Natural killer cell (primary cell): ENCODE measurements at regions not wholly inside any gene's neighbourhood (a gene's known extent, or its start where the extent isn't known, plus 50 kb on each side); places are given as distances from the start of the nearest gene placed in this dataset.

Experiments
- ATAC-seq, 3 donors: fragments of 150-1000 bp in 2 of 3; fragments of 200-7000 bp in 1 of 3; cut with Tn5 transposase; 1 replicate in 1 of 3; 2 replicates in 2 of 3; pipeline ENCODE4 v1.10.0; 2021; ENCODE audit warnings: mild to moderate bottlenecking in 2 of 3, moderate library complexity in 2 of 3
- DNase-seq, 2 donors: peaks; one replicate each; pipeline versions ENCODE4 v3.0.0 to v3.0.0-alpha.2; 2013 to 2021; ENCODE audit warnings: mixed read lengths in 1 of 2
- H3K27ac ChIP-seq: one replicate; pipeline ENCODE4 v1.5.1; 2013; ENCODE audit warnings: mild to moderate bottlenecking, low read length
- H3K27me3 ChIP-seq: one replicate; pipeline ENCODE4 v1.6.1; 2013; ENCODE audit warnings: low read length; ENCODE audit not compliant: control insufficient read depth, insufficient read depth
- H3K36me3 ChIP-seq: one replicate; pipeline ENCODE4 v1.6.1; 2013; ENCODE audit warnings: low read length; ENCODE audit not compliant: control insufficient read depth, insufficient read depth
- H3K4me1 ChIP-seq: one replicate; pipeline ENCODE4 v1.6.1; 2013; ENCODE audit warnings: low read length; ENCODE audit not compliant: control insufficient read depth, insufficient read depth
- H3K4me3 ChIP-seq: one replicate; pipeline ENCODE4 v1.5.1; 2013; ENCODE audit warnings: low read length
- H3K9me3 ChIP-seq: one replicate; pipeline ENCODE4 v1.6.1; 2013; ENCODE audit warnings: low read length; ENCODE audit not compliant: control insufficient read depth, insufficient read depth
- H3K27ac Mint-ChIP-seq, 2 donors: one replicate each; pipeline ENCODE4 v1.8.0; 2022; ENCODE audit warnings: mild to moderate bottlenecking in 2 of 2, mixed read lengths in 2 of 2, moderate library complexity in 1 of 2
- H3K27me3 Mint-ChIP-seq, 2 donors: one replicate each; pipeline ENCODE4 v1.8.0; 2022; ENCODE audit warnings: low read depth in 2 of 2, mixed read lengths in 2 of 2
- H3K36me3 Mint-ChIP-seq: one replicate; pipeline ENCODE4 v1.8.0; 2022; ENCODE audit warnings: mixed read lengths
- H3K4me1 Mint-ChIP-seq, 2 donors: one replicate each; pipeline ENCODE4 v1.8.0; 2022; ENCODE audit warnings: mixed read lengths in 2 of 2
- H3K4me3 Mint-ChIP-seq: one replicate; pipeline ENCODE4 v1.8.0; 2022; ENCODE audit warnings: mild to moderate bottlenecking, moderate library complexity, mixed read lengths
- H3K9me3 Mint-ChIP-seq, 2 donors: one replicate each; pipeline ENCODE4 v1.8.0; 2022; ENCODE audit warnings: mixed read lengths in 2 of 2
- WGBS: methylation state at CpG from one replicate; pipeline ENCODE4 v1.1.7; 2013; ENCODE audit warnings: missing lambda C conversion rate; ENCODE audit not compliant: insufficient coverage; 5-methylcytosine and 5-hydroxymethylcytosine counted together
- intact Hi-C: fragments of 100-400 bp; cut with micrococcal nuclease; formaldehyde crosslinking; loops from one replicate; pipeline ENCODE4 v1.14.2; 2022
- TF ChIP-seq, protein P1 (sequence below): fragments of 200-600 bp; IDR thresholded peaks from one replicate; pipeline ENCODE4 v1.8.0; 2022; ENCODE audit warnings: antibody characterized with exemption

DNA sequence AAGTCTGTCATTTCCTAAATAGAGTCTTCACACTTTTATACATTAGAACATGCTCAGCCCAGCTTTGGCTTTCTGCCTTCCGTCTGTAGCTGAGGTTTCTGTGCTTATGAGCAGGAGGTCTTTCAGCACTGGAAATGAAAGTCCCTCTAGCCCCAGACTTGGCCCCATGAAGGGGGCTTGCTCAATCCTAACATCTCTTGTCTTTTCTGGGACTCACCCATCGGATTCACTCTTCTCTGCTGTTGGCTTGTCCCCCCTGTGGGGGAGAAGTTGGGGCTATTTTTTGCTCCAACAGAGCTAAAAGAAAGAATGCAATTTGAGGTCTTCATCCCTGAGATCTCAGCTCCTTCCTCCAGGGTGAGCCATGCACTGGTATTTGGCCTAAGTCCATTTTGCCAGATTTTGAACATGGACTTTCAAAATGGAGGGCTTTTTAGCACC lies 177.7 kb downstream of the MRPL14 start:
- peaks cover 7% of the 10 kb centered on the region for H3K9me3 ChIP-seq
- intact Hi-C loops: no loop called here
- H3K36me3 Mint-ChIP-seq: peaks cover 7% of the 10 kb centered on the region
- peaks cover 0 to 3% of the 10 kb centered on the region in 2 donors for H3K9me3 Mint-ChIP-seq
- no peaks in the 10 kb centered on the region for H3K36me3 ChIP-seq
- H3K27me3 ChIP-seq: peaks cover 4% of the 10 kb centered on the region
- H3K4me3 Mint-ChIP-seq: no peak overlapping the region
- no peaks in the 10 kb centered on the region for H3K4me1 Mint-ChIP-seq
- no peaks in the 10 kb centered on the region for H3K4me1 ChIP-seq
- no peak overlapping the region for H3K27ac ChIP-seq
- no peak overlapping the region for H3K27ac Mint-ChIP-seq
- no peak overlapping the region for H3K4me3 ChIP-seq
- ATAC-seq (no peak), DNase-seq (no peak)
- H3K27me3 Mint-ChIP-seq: peaks cover 0 to 6% of the 10 kb centered on the region in 2 donors
- 88% methylated on average over 2 of the region's 2 CpGs for WGBS
- TF ChIP-seq, protein P1, sequence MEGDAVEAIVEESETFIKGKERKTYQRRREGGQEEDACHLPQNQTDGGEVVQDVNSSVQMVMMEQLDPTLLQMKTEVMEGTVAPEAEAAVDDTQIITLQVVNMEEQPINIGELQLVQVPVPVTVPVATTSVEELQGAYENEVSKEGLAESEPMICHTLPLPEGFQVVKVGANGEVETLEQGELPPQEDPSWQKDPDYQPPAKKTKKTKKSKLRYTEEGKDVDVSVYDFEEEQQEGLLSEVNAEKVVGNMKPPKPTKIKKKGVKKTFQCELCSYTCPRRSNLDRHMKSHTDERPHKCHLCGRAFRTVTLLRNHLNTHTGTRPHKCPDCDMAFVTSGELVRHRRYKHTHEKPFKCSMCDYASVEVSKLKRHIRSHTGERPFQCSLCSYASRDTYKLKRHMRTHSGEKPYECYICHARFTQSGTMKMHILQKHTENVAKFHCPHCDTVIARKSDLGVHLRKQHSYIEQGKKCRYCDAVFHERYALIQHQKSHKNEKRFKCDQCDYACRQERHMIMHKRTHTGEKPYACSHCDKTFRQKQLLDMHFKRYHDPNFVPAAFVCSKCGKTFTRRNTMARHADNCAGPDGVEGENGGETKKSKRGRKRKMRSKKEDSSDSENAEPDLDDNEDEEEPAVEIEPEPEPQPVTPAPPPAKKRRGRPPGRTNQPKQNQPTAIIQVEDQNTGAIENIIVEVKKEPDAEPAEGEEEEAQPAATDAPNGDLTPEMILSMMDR: no peak

DNA sequence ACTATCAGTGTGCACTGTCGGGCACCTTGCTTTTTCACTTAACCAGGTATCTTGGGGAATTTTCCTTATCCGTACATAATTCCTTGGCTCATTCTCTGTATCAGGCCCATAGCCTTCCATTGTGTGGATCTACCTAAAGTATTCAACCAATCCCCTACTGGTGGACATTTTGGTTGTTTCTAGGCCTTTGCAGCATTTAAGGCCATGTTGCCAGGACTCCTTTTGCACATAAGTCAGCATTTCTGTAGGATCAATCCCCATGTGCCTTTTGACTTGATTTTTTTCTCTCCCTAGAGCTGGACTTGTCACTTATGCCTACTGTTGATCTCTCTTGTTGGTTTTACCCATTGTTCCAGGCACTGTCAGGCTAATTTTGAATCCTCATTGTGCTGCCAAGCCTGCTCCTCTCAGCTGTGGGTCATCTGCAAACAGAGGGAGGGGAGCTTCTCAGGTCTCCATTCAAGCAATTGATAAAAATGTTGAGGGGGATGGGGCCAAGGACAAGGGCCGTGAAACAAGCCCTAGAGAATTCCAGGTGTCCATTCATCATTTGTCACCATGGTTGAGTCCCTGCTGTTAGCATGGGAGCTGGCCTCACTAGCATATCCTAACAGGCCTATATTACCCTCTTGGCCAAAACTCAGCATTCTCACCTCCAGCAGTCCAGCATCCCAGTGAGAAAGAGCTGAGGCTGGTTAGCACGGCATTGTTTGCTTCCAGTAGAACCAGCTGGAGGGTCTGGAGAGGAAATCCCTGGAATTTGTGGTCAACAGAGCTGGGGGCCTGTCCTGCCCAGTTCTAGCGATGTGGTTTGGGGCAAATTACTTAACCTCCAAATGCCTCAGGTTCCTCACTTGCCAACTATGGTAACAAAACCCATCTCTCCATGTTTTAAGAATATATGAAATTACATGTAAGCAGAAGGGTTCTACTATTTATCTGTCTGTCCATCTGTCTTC lies 178.4 kb downstream of the MRPL14 start:
- H3K4me3 ChIP-seq: no peak overlapping the region
- H3K36me3 ChIP-seq: no peaks in the 10 kb centered on the region
- Mint-ChIP-seq H3K4me1 (no peaks in the 10 kb centered on the region), H3K36me3 (peaks cover 13% of the 10 kb centered on the region), H3K27ac (no peak overlapping the region), H3K4me3 (no peak overlapping the region), H3K9me3 (peaks cover 0 to 6% of the 10 kb centered on the region in 2 donors), H3K27me3 (peaks cover 0 to 6% of the 10 kb centered on the region in 2 donors)
- WGBS: 87% methylated on average over 5 of the region's 5 CpGs
- no peak for ATAC-seq
- no peaks in the 10 kb centered on the region for H3K4me1 ChIP-seq
- no peak for DNase-seq
- H3K9me3 ChIP-seq: peaks cover 7% of the 10 kb centered on the region
- no peak overlapping the region for H3K27ac ChIP-seq
- TF ChIP-seq, protein P1: no peak
- intact Hi-C loops: no loop called here
- H3K27me3 ChIP-seq: peaks cover 4% of the 10 kb centered on the region

DNA sequence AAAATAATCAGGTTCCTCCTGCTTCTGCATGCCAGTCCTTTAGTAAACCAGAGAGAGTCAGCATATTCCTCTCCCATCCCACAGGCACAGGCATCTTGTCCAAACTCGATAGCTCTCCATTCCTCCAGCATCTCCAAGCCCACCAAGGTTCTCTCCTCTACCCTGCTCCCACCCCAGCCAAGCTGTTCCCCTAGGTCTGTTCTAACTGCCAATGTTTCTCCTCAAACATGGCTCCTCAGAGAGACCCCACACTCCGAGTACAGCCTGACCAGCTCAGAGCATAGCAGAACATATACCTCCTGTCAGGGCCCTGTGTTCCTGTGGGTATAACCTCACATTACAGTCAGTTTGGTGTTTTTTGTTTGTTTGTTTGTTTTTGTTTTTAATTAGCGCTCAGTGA lies 177.8 kb downstream of the VEGFA start:
- Mint-ChIP-seq H3K27me3 (peaks cover 0 to 4% of the 10 kb centered on the region in 2 donors), H3K36me3 (peaks cover 13% of the 10 kb centered on the region), H3K4me3 (no peak overlapping the region), H3K9me3 (peaks cover 0 to 6% of the 10 kb centered on the region in 2 donors), H3K4me1 (no peaks in the 10 kb centered on the region), H3K27ac (no peak overlapping the region)
- Histone ChIP-seq H3K4me1 (no peaks in the 10 kb centered on the region), H3K27ac (no peak overlapping the region), H3K9me3 (peaks cover 7% of the 10 kb centered on the region), H3K4me3 (no peak overlapping the region), H3K36me3 (no peaks in the 10 kb centered on the region), H3K27me3 (no peaks in the 10 kb centered on the region)
- TF ChIP-seq, protein P1: no peak
- ATAC-seq: no peak
- 87% methylated on average over 2 of the region's 3 CpGs for WGBS
- no peak for DNase-seq
- intact Hi-C loops: no loop called here
